Activated CD8-positive, alpha-beta memory T cell treated with anti-CD3 and anti-CD28 coated beads for 4 hours (primary cell): ENCODE measurements at regions not wholly inside any gene's neighbourhood (a gene's known extent, or its start where the extent isn't known, plus 50 kb on each side); places are given as distances from the start of the nearest gene placed in this dataset.

ENCODE experiments used
- DNase-seq, 2 donors: peaks; one replicate each; pipeline ENCODE4 v3.0.0-alpha.2; 2020; ENCODE audit warnings: low read depth in 2 of 2

DNA sequence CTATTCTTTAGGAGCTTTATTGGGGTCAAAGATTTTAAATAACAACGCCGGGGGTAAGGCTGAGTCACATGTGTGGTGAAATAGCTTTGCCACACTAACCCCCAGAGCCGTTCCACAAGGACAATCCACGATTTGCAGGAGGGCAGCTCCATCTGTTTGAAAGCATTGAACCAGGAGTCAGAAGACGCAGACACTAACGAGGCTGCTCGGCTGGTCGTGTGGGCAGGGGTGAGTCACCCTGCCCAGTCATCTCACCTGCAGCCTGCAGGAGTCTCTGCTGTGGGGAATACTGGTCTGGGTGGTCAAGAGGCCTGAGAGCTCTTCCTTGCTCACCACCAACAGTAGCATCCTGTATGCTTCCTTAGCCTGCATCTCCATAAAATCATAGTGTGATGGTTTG, 149.2 kb upstream of the NCK2 start:
- no peak for DNase-seq

DNA sequence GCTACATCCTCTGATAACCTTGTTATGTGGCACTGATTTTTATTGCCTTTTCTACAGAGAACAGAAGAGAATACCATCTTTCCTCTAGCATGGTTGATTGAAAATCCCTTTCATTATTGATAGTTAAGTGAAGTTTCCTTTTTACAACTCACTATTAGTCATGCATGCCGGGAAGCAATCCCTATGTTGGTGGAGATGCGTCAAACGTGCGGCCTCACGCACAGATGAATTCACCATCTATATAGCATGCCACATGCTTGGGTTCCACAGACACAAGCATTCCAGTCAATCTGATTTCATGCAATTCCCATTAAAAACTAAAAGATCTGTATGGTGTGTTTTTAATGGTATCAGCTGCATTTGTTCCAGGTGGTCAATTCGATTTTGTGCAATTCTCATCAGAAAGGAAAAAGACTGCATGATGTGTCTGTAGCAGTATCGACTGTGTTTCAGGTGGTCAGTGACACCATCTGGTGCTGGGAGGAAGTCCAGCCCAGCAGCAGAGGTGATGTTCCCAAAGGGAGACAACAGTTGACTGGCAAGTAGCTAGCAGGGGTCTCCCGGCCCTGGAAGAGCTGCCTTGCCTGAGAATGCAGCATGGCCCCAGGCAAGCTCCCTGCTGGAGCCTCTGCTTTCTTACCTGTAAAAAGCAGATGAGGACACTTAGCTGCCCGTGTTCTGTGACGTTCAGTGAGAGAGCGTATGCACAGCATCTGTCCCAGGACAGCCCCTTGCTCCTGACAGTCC, 151.3 kb upstream of the NCK2 start:
- DNase-seq = no peak

- DNase-seq = no peak
Observed at GRCh38 chr2:105592288-105592687, 152.4 kb upstream of the NCK2 start.

DNA sequence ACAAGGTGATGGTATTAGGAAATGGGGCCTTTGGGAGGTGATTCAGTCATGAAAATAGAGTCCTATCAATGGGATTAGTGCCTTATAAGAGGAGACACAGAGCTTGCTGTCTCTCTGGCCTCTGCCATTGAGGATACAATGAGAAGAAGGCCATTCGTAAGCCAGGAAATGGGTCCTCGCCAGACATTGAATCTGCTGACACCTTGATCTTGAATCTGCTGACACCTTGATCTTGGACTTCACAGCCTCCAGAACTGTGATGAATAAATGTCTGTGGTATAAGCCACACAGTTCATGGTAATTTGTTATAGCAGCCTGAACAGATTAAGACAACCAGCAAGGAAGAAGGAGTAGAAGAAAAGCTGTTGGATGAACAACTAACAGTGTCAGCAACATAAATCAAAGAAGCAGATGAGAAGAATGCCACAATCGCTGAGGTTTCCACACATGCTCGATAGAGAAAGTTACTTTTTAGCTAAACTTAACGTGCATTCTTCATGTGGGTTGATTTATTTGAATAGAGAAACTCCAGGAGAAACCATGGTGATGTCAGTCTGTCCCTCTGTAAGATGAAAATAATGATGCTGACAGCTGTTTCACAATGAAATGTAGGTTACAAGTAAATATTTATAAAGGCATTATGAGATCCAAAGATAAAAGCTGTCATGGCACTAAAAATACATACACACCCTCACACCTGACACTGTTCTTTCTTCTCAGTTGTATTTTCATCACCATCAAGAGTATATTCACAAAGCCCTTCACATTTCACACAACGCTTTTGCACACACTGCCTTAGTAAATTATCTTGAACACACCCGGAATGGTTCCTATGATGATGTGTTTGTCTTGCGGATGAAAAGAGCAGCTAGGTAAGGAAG, 153.7 kb upstream of the NCK2 start:
- no peak for DNase-seq

DNA sequence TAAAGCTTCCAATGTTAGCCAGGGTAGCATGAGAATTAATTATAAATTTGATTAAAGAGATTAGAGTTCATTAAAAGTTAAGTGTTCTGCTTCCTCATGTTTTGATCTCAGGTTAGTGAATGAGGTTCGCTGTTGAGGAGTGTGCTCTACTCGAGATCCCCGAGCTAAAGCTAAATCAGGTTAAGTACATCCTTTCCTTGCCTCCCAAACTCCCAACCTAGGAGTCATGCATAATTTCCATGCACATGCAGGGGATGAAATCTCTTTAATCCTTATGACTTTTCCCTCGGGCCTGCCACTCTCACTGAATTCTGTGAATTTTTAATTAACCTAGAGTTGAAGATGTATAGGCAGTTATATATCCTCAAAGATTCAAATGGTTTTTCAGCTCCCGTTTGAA, 156.1 kb upstream of the NCK2 start:
- DNase-seq = no peak

- DNase-seq = no peak
Observed at GRCh38 chr2:105587637-105588036, 157.1 kb upstream of the NCK2 start.

- DNase-seq = no peak
Observed at GRCh38 chr2:105584435-105585010, 160.2 kb upstream of the NCK2 start.

- DNase-seq = no peak
Observed at GRCh38 chr2:105582952-105583660, 161.6 kb upstream of the NCK2 start.

- no peak for DNase-seq
Observed at GRCh38 chr2:105581555-105581944, 163.2 kb upstream of the NCK2 start.

- DNase-seq = no peak
Observed at GRCh38 chr2:105580870-105581554, 163.7 kb upstream of the NCK2 start.

GRCh38 chr2:105580216-105580615, 164.5 kb upstream of the NCK2 start:
- no peak for DNase-seq

- no peak for DNase-seq
Observed at GRCh38 chr2:105578166-105578565, 166.5 kb upstream of the NCK2 start.

DNA sequence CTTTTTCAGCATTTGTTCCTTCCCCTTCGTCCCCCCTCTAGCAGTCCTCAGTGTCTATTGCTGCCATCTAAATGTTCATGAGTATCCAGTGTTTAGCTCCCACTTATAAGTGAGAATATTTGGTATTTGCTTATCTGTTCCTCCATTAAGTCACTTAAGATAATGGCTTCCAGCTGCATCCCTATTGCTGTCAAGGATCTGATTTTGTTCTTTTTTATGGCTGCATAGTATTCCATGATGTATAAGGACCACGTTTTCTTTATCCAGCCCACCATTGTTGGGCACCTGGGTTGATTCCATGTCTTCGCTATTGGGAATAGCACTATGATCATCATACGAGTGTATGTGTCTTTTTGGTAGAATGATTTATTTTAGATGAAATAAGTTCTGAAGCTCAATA, 166.9 kb upstream of the NCK2 start:
- DNase-seq = no peak

DNA sequence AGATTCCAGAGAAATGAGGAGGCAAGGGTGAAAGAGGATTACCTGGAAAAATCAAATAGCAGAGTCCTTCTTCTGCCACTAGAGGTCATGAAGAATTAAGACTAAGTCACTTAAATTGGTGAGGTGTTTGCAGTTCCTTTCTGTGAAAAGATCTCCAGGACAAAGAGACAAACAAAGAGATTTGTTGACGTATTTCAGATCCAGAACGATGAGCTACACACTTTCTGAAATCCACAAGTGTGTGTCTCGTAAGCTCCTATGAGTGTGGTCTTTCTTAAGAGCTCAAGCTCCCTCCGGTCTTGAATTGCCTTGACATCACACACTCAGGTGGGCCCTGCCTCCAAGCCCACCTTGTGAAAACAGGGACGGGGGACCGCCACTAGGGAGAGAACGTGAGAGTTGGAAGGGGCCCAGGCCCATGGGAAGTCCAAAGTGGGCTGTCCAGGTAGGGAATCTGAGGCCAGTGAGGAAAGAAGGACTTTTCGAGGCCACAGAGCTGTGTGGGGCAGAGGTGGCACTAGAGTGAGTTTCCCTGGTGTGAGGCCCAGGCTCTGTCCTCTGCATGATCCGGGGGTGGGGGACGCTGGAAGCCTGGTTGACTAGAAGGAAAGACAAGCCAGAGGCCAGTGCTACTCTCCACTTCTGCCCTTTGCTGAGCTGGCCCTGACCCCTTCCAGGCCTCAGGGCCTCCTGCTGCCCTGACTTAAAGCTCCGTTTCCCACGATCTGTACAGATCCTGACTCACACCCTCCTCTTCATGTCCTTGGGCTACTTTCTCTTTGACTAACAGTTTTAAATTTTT, 168.1 kb upstream of the NCK2 start:
- no peak for DNase-seq

DNA sequence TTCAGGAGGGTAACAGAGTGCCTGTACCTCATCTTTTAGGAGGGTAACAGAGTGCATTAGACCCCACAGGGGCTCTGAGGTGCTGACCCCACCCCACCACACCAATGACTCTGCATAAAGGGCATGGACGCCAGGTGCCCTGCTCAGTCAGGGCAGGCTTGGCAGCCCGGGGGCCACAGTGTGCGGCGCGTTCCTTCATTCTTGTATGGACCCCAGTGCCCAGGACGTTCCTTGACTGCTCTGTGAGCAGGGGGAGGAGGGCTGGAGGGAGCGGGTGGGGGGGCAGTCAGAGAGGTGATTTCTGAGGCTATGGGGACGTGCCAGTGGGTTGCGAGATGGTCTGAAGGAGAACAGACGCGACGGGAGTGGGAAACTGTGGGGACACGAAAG, 168.7 kb upstream of the NCK2 start:
- DNase-seq = no peak

GRCh38 chr2:105575499-105576025, 169.2 kb upstream of the NCK2 start:
- DNase-seq = no peak

- DNase-seq = no peak
Observed at GRCh38 chr2:105574796-105575344, 169.8 kb upstream of the NCK2 start.

GRCh38 chr2:105573910-105574655, 170.6 kb upstream of the NCK2 start:
- no peak for DNase-seq

DNA sequence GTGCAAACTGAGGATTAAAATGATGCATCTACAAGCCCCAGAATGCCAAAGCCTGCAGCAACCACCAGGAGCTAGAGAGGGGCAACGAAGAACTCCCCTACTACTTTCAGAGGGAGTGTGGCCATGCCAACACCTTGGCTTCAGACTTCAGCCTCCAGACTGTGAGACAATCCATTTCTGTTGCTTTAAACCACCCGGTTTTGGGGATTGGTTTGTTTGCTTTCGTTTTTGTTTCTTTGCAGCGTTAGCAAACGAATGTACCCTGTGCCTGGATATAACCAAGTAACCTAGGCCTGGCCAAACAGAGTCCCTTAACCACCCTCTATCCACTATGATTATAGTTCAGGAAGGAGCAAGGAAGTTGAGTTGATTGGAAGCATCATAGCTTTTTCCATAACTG, 171.2 kb upstream of the NCK2 start:
- no peak for DNase-seq
